ENCODE measurements at regions not wholly inside any gene's neighbourhood (a gene's known extent, or its start where the extent isn't known, plus 50 kb on each side); places are given as distances from the start of the nearest gene placed in this dataset.

DNA sequence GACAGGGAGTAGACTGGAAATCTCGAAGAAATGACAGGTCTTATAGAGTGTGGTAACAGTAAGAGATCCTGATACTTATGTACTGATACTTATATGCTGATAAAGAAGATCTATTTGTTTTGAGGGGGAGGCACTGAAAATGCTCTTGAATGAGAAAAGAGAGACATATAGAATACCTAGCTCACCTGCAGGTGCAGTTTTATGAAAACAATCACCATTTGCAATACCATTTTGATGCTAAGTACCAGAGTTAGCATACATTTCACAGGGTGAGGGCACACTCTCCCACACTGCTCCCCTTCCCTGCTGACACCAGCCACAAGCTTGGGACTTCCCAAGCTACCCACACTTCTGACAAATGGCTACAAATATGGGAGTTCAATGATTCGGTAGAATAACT lies 1490.1 kb upstream of the IGFBP7 start:
- no peaks in the 10 kb centered on the region for H3K27me3 ChIP-seq
- no peak overlapping the region for H3K4me3 ChIP-seq
- H3K9me3 ChIP-seq: no peaks in the 10 kb centered on the region
- H3K27ac ChIP-seq: no peak overlapping the region
- intact Hi-C loops (cut with DNase I): no loop called here
- no peaks in the 10 kb centered on the region for H3K36me3 ChIP-seq
- DNase-seq (ENCODE audit: extremely low spot score in 2 of 2): no peak
- H3K4me1 ChIP-seq: no peaks in the 10 kb centered on the region
- no peak for TF ChIP-seq POLR2A (IDR thresholded peaks at IDR 0.05)
- TF ChIP-seq, protein P1, sequence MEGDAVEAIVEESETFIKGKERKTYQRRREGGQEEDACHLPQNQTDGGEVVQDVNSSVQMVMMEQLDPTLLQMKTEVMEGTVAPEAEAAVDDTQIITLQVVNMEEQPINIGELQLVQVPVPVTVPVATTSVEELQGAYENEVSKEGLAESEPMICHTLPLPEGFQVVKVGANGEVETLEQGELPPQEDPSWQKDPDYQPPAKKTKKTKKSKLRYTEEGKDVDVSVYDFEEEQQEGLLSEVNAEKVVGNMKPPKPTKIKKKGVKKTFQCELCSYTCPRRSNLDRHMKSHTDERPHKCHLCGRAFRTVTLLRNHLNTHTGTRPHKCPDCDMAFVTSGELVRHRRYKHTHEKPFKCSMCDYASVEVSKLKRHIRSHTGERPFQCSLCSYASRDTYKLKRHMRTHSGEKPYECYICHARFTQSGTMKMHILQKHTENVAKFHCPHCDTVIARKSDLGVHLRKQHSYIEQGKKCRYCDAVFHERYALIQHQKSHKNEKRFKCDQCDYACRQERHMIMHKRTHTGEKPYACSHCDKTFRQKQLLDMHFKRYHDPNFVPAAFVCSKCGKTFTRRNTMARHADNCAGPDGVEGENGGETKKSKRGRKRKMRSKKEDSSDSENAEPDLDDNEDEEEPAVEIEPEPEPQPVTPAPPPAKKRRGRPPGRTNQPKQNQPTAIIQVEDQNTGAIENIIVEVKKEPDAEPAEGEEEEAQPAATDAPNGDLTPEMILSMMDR (IDR thresholded peaks at IDR 0.05): no peak
- TF ChIP-seq POLR2AphosphoS5 (IDR thresholded peaks at IDR 0.05; ENCODE audit: insufficient read depth in 1 of 2, low read depth in 1 of 2): no peak

DNA sequence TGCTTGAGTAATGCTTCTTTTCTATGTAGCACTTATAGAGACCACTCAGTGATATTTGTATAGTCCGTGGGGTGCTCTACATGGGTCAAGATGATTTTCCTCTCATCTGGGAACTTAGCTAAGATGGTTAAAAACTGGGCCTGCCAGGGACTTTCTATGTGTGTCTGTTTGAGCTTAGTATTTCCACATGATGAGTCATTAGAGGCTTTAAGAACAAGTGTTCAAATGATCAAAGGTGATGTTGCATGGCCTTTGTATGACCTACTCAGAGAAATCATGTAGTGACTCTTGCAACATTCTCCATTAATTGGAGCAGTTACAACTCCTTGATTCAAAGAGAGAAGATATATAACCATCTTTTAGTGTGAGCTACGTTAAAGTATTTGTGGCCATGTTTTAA lies 1480.5 kb upstream of the IGFBP7 start:
- TF ChIP-seq POLR2A (IDR thresholded peaks at IDR 0.05) (no peak), POLR2AphosphoS5 (IDR thresholded peaks at IDR 0.05; ENCODE audit: insufficient read depth in 1 of 2, low read depth in 1 of 2) (no peak)
- TF ChIP-seq, protein P1 (IDR thresholded peaks at IDR 0.05): no peak
- no peak for DNase-seq (ENCODE audit: extremely low spot score in 2 of 2)
- H3K4me3 ChIP-seq: no peak overlapping the region
- H3K27ac ChIP-seq: no peak overlapping the region
- no peaks in the 10 kb centered on the region for H3K36me3 ChIP-seq
- no peaks in the 10 kb centered on the region for H3K9me3 ChIP-seq
- H3K27me3 ChIP-seq: no peaks in the 10 kb centered on the region
- H3K4me1 ChIP-seq: no peaks in the 10 kb centered on the region
- intact Hi-C loops (cut with DNase I): no loop called here

GRCh38 chr4:58587856-58588255 lies 1477.7 kb upstream of the IGFBP7 start:
- no peak for DNase-seq (ENCODE audit: extremely low spot score in 2 of 2)
- intact Hi-C loops (cut with DNase I): no loop called here
- TF ChIP-seq POLR2AphosphoS5 (IDR thresholded peaks at IDR 0.05; ENCODE audit: insufficient read depth in 1 of 2, low read depth in 1 of 2): no peak
- TF ChIP-seq, protein P1 (IDR thresholded peaks at IDR 0.05): no peak
- no peak for TF ChIP-seq POLR2A (IDR thresholded peaks at IDR 0.05)
- Histone ChIP-seq H3K27me3 (no peaks in the 10 kb centered on the region), H3K4me3 (no peak overlapping the region), H3K4me1 (no peaks in the 10 kb centered on the region), H3K36me3 (no peaks in the 10 kb centered on the region), H3K27ac (no peak overlapping the region), H3K9me3 (no peaks in the 10 kb centered on the region)

DNA sequence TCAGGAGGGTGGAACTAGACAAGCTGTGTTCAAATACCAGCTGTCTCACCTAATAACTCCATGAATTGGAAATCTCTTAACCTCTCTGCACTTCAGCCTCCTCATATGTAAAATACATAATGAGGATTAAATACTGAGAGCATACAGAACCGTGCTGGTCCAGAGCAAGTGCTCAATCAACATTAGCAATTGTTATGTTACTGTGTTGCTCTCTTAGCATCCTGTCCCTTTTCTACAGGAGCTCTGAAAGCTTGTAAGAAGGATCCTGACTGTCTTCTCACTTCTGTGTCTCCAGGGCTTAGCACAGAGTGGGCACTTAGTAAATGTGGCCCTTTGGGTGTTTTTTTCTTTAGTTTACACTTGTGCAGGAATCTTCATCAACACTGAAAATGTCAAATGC lies 1456.1 kb upstream of the IGFBP7 start:
- Histone ChIP-seq H3K4me1 (no peaks in the 10 kb centered on the region), H3K36me3 (no peaks in the 10 kb centered on the region), H3K9me3 (no peaks in the 10 kb centered on the region), H3K27ac (no peak overlapping the region), H3K27me3 (no peaks in the 10 kb centered on the region), H3K4me3 (no peak overlapping the region)
- TF ChIP-seq POLR2A (IDR thresholded peaks at IDR 0.05) (no peak), POLR2AphosphoS5 (IDR thresholded peaks at IDR 0.05; ENCODE audit: insufficient read depth in 1 of 2, low read depth in 1 of 2) (no peak)
- TF ChIP-seq, protein P1 (IDR thresholded peaks at IDR 0.05): no peak
- intact Hi-C loops (cut with DNase I): no loop called here
- no peak for DNase-seq (ENCODE audit: extremely low spot score in 2 of 2)

DNA sequence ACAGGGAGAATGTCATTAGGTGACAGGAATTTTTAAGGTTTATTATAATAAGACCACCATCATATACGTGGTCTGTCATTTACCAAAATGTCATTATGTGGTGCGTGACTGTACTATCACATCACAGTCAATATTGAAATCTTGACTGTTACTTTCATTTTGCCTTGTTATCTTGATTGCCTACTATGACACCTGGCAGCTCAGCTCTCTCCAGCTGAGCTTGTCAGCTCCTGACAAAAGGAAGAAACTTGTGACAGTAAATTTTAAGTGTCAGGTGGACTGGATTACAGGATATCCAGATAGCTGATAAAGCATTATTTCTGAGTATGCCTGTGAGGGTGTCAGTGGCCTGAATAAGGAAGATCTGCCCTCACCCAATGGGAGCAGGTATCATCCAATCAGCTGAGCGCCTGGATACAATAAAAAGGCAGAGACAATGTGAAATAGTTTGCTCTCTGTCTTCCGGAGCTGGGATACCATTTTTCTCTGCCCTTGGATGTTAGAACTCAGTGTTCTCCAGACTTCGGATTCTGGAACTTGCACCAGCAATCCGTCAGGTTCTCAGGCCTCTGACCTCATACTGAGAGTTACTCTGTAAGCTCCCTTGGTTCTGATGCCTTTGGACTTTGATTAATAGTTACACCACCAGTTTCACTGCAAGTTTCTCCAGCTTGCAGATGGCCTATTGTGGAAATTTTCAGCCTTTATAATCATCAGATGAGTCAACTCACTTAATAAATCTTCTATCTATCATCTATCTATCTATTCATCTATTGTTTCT lies 1454.7 kb upstream of the IGFBP7 start:
- intact Hi-C loops (cut with DNase I): no loop called here
- no peak for TF ChIP-seq POLR2A (IDR thresholded peaks at IDR 0.05)
- TF ChIP-seq POLR2AphosphoS5 (IDR thresholded peaks at IDR 0.05; ENCODE audit: insufficient read depth in 1 of 2, low read depth in 1 of 2): no peak
- TF ChIP-seq, protein P1 (IDR thresholded peaks at IDR 0.05): no peak

More for the DNA sequence above, 1454.7 kb upstream of the IGFBP7 start:
- Histone ChIP-seq H3K27me3 (no peaks in the 10 kb centered on the region), H3K4me1 (no peaks in the 10 kb centered on the region), H3K36me3 (no peaks in the 10 kb centered on the region), H3K27ac (no peak overlapping the region), H3K9me3 (no peaks in the 10 kb centered on the region), H3K4me3 (no peak overlapping the region)
- no peak for DNase-seq (ENCODE audit: extremely low spot score in 2 of 2)
